Mammary epithelial cell (primary cell): ENCODE measurements at regions not wholly inside any gene's neighbourhood (a gene's known extent, or its start where the extent isn't known, plus 50 kb on each side); places are given as distances from the start of the nearest gene placed in this dataset.

ENCODE experiments used
- EZH2 ChIP-seq: IDR thresholded peaks from 2 replicates; pipeline ENCODE4 v1.6.1; 2012; ENCODE audit warnings: low read length, inconsistent platforms, borderline replicate concordance
- TF ChIP-seq, protein P1 (sequence below), 2 donors: IDR thresholded peaks in 1 of 2; conservative IDR thresholded peaks in 1 of 2; 2 replicates each; pipeline ENCODE4 v1.5.1; 2011 to 2012; ENCODE audit warnings: inconsistent platforms in 2 of 2, low read length in 2 of 2, mild to moderate bottlenecking in 2 of 2, control low read depth in 1 of 2, low read depth in 1 of 2; ENCODE audit not compliant: insufficient read depth in 1 of 2; ENCODE audit errors: extremely low read depth in 1 of 2

DNA sequence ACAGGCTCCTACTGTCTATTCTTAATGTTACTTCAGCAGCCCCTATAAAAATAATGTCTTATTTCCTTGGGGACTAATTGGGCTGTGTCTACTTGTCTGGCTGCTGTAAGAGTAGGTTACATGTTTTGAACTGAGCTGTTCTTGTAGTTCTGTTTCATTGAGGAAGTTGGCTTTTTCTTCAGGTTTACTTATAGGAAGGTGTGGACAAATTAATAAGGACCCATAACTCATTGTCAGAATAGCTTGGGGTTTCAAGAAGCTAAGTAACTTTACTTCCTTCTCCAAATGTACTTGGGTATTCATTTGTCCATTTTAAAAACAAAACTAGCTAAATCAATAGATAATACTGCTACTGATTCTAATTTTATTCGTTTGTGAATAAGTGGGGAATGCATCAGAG, 487.2 kb downstream of the FAT4 start:
- TF ChIP-seq EZH2 = no peak
- TF ChIP-seq, protein P1, sequence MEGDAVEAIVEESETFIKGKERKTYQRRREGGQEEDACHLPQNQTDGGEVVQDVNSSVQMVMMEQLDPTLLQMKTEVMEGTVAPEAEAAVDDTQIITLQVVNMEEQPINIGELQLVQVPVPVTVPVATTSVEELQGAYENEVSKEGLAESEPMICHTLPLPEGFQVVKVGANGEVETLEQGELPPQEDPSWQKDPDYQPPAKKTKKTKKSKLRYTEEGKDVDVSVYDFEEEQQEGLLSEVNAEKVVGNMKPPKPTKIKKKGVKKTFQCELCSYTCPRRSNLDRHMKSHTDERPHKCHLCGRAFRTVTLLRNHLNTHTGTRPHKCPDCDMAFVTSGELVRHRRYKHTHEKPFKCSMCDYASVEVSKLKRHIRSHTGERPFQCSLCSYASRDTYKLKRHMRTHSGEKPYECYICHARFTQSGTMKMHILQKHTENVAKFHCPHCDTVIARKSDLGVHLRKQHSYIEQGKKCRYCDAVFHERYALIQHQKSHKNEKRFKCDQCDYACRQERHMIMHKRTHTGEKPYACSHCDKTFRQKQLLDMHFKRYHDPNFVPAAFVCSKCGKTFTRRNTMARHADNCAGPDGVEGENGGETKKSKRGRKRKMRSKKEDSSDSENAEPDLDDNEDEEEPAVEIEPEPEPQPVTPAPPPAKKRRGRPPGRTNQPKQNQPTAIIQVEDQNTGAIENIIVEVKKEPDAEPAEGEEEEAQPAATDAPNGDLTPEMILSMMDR (conservative IDR thresholded peaks at IDR 0.05 in 1 of 2, IDR thresholded peaks at IDR 0.05 in 1 of 2; ENCODE audit: extremely low read depth in 1 of 2, insufficient read depth in 1 of 2, low read depth in 1 of 2, low read length in 2 of 2) = no peak
